ENCODE measurements at regions not wholly inside any gene's neighbourhood (a gene's known extent, or its start where the extent isn't known, plus 50 kb on each side); places are given as distances from the start of the nearest gene placed in this dataset.

- Histone ChIP-seq H3K9me1 (replicated peaks; ENCODE audit: control insufficient read depth, extremely low read depth, insufficient read depth, low read length) (no peaks in the 10 kb centered on the region), H3K27ac (ENCODE audit: insufficient read depth, low read depth, low read length) (no peak overlapping the region), H3K9ac (replicated peaks; ENCODE audit: extremely low read depth, insufficient read depth, low read length) (no peak overlapping the region), H3K9me3 (replicated peaks; ENCODE audit: control insufficient read depth, insufficient read depth, low read length) (no peaks in the 10 kb centered on the region), H3K4me2 (ENCODE audit: insufficient read depth, low read length) (no peak overlapping the region), H3K4me3 (replicated peaks in 1 of 3; ENCODE audit: insufficient read depth in 1 of 3, low read depth in 1 of 3, low read length in 3 of 3) (no peak overlapping the region), H3K27me3 (ENCODE audit: control insufficient read depth in 2 of 2, insufficient read depth in 2 of 2, low read length in 2 of 2) (no peaks in the 10 kb centered on the region), H4K20me1 (replicated peaks; ENCODE audit: control insufficient read depth, extremely low read depth, insufficient read depth, low read length) (no peaks in the 10 kb centered on the region), H2AFZ (ENCODE audit: low read depth, low read length) (no peak overlapping the region), H3K36me3 (ENCODE audit: control insufficient read depth in 2 of 2, extremely low read depth in 1 of 2, insufficient read depth in 2 of 2, low read length in 2 of 2) (no peaks in the 10 kb centered on the region), H3K79me2 (ENCODE audit: control insufficient read depth, insufficient read depth, low read length) (no peaks in the 10 kb centered on the region), H3K4me1 (ENCODE audit: control insufficient read depth, extremely low read depth, insufficient read depth, low read length) (no peaks in the 10 kb centered on the region)
- CTCF ChIA-PET = no interaction called here
- FAIRE-seq (no peak), DNase-seq (ENCODE audit: low read depth, low spot score) (no peak)
- dilution Hi-C loops (cut with MboI; ENCODE audit: extremely low pct_ligation_motif_present, low sequenced_read_pairs) = no loop called here
- POLR2A ChIA-PET = no interaction called here
- intact Hi-C loops (cut with micrococcal nuclease) = no loop called here
- TF ChIP-seq JUN (IDR thresholded peaks at IDR 0.05; ENCODE audit: borderline replicate concordance, insufficient read depth, insufficient read length, low read depth) (no peak), CTCF (IDR thresholded peaks at IDR 0.05; ENCODE audit: extremely low read depth in 1 of 2, insufficient read depth in 1 of 2, low read depth in 1 of 2, low read length in 2 of 2) (no peak), POLR2A (IDR thresholded peaks at IDR 0.05; ENCODE audit: low read depth, low read length) (no peak), GATA2 (IDR thresholded peaks at IDR 0.05; ENCODE audit: insufficient read depth, insufficient read length, low read depth, low read length) (no peak), MYC (IDR thresholded peaks at IDR 0.05; ENCODE audit: low read depth, low read length) (no peak), POLR2AphosphoS5 (IDR thresholded peaks at IDR 0.05; ENCODE audit: insufficient read depth, low read depth, low read length) (no peak), MAX (IDR thresholded peaks at IDR 0.05; ENCODE audit: insufficient read depth, insufficient read length) (no peak), FOS (IDR thresholded peaks at IDR 0.05; ENCODE audit: borderline replicate concordance, insufficient read depth, low read length) (no peak), EZH2 (IDR thresholded peaks at IDR 0.05; ENCODE audit: borderline replicate concordance, low read depth, low read length, severe bottlenecking) (no peak)
- BruUV-seq (replicated peaks) = no TSS peak
Measured at GRCh38 chr7:146008293-146008692, 108.3 kb upstream of the CNTNAP2 start.

All from endothelial cell of umbilical vein (primary cell).